Liver (tissue), 3 donors: ENCODE measurements at regions not wholly inside any gene's neighbourhood (a gene's known extent, or its start where the extent isn't known, plus 50 kb on each side); places are given as distances from the start of the nearest gene placed in this dataset.

Experiments
- ATF3 ChIP-seq: IDR thresholded peaks from 2 replicates; pipeline ENCODE4 v1.6.1; 2016; ENCODE audit warnings: antibody characterized with exemption
- CTCF ChIP-seq: fragments of 150-350 bp; IDR thresholded peaks from 2 replicates; pipeline ENCODE4 v1.5.1; 2017; ENCODE audit warnings: improper control_type of control experiment, low read depth, low read length; ENCODE audit not compliant: missing input control
- GABPA ChIP-seq, 2 donors: IDR thresholded peaks in 1 of 2; conservative IDR thresholded peaks in 1 of 2; 2 replicates each; pipeline ENCODE4 v1.6.1; 2016; ENCODE audit warnings: antibody characterized with exemption in 2 of 2, mild to moderate bottlenecking in 1 of 2, moderate library complexity in 1 of 2
- JUND ChIP-seq, 2 donors: IDR thresholded peaks; 2 replicates each; pipeline ENCODE4 v1.6.1; 2016; ENCODE audit warnings: antibody characterized with exemption in 2 of 2
- MAX ChIP-seq: IDR thresholded peaks from 2 replicates; pipeline ENCODE4 v1.6.1; 2016; ENCODE audit warnings: antibody characterized with exemption
- REST ChIP-seq: IDR thresholded peaks from 2 replicates; pipeline ENCODE4 v1.6.1; 2016; ENCODE audit warnings: antibody characterized with exemption, mild to moderate bottlenecking
- TAF1 ChIP-seq: conservative IDR thresholded peaks from 2 replicates; pipeline ENCODE4 v1.6.1; 2016; ENCODE audit warnings: antibody characterized with exemption, mild to moderate bottlenecking
- YY1 ChIP-seq: IDR thresholded peaks from 2 replicates; pipeline ENCODE4 v1.6.1; 2016; ENCODE audit warnings: antibody characterized with exemption, mild to moderate bottlenecking
- donor health status: healthy.
- donor health status: healthy.

GRCh38 chr7:52684388-52684787 lies 351.0 kb upstream of the POM121L12 start:
- TF ChIP-seq CTCF, result no peak
- no peak for TF ChIP-seq REST
- no peak for TF ChIP-seq MAX
- TF ChIP-seq GABPA (IDR thresholded peaks at IDR 0.05 in 1 of 2, conservative IDR thresholded peaks at IDR 0.05 in 1 of 2), result no peak
- TF ChIP-seq YY1, result no peak
- no peak for TF ChIP-seq TAF1
- TF ChIP-seq ATF3, result no peak
- no peak for TF ChIP-seq JUND (IDR thresholded peaks at IDR 0.05)
